Activated T-cell treated with anti-CD3 and anti-CD28 coated beads, Interleukin-2, amount 50 U/mL, for 4 hours (primary cell): ENCODE measurements at regions not wholly inside any gene's neighbourhood (a gene's known extent, or its start where the extent isn't known, plus 50 kb on each side); places are given as distances from the start of the nearest gene placed in this dataset.

ENCODE experiments used
- ATAC-seq, 2 donors: fragments of 200-7000 bp; cut with Tn5 transposase; one replicate each; pipeline ENCODE4 v1.10.0; 2021
- DNase-seq: peaks from one replicate; pipeline ENCODE4 v3.0.0-alpha.2; 2020
- H3K27me3 Mint-ChIP-seq: one replicate; pipeline ENCODE4 v1.8.0; 2021; ENCODE audit warnings: low read depth, mixed read lengths
- H3K36me3 Mint-ChIP-seq: one replicate; pipeline ENCODE4 v1.8.0; 2022; ENCODE audit warnings: mixed read lengths; ENCODE audit not compliant: insufficient read depth
- H3K4me1 Mint-ChIP-seq: one replicate; pipeline ENCODE4 v1.8.0; 2021; ENCODE audit warnings: low read depth, mixed read lengths
- H3K4me3 Mint-ChIP-seq: one replicate; pipeline ENCODE4 v1.8.0; 2021; ENCODE audit warnings: mild to moderate bottlenecking, moderate library complexity, mixed read lengths
- H3K9me3 Mint-ChIP-seq: one replicate; pipeline ENCODE4 v1.8.0; 2021; ENCODE audit warnings: mixed read lengths

DNA sequence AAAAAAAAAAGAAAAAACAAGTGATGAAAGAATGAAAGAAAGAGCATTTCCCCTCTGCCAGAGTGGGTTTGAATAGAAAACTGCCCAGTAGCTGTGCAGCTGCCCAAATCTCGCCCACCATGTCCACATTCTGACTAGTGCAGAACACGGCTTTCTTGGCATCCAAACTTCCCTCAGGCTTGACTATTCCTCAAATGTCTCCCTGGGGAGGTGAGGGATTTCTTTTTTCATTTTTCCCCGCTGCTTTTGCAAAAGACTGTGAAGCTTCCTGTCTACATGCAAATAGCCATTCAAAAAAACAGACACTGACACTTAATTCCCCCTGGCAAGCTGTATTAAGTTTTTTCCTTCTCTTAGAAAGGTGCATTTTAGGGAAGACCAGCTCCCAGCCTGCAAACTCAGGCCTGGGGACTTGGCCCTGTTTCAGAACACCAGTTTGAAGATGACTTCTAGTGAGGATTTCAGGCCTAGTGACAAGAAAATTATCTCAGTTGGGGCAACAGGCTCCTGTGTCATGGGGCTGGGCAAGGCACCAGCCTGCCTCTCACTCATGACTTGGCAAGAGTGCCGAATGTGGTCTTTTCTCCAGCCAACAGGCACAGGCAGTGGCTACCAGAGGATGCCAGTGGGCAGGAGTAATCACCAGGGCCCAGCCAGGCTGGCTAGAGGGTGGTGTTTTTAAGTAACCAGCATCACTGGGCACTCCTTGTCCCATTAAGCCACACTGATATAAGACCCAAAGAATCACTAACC lies 178.1 kb upstream of the NFIA start:
- no peak for ATAC-seq
- H3K4me1 Mint-ChIP-seq = no peaks in the 10 kb centered on the region
- H3K9me3 Mint-ChIP-seq = no peaks in the 10 kb centered on the region
- no peaks in the 10 kb centered on the region for H3K27me3 Mint-ChIP-seq
- no peak for DNase-seq
- no peak overlapping the region for H3K4me3 Mint-ChIP-seq
- no peaks in the 10 kb centered on the region for H3K36me3 Mint-ChIP-seq

DNA sequence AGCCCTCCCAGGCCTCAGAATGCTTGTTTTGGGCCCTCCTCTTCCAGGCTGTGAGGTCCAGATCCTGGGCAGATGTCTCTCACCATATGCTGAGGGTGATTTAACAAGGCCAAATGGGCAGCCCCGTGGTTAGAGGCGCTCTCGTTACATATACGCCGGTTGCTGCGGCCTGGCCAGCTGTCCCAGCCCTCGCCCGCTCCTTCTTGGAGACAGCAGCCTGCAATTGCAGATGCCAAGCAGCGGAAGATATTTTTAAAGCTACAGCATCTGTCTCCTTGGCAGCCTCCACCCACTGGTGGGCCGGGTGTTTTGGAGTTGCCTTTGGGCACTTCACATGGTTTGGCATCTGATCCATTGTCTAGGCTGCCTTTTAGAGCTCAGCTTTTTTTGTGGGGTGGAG lies 178.8 kb upstream of the NFIA start:
- H3K27me3 Mint-ChIP-seq = no peaks in the 10 kb centered on the region

DNA sequence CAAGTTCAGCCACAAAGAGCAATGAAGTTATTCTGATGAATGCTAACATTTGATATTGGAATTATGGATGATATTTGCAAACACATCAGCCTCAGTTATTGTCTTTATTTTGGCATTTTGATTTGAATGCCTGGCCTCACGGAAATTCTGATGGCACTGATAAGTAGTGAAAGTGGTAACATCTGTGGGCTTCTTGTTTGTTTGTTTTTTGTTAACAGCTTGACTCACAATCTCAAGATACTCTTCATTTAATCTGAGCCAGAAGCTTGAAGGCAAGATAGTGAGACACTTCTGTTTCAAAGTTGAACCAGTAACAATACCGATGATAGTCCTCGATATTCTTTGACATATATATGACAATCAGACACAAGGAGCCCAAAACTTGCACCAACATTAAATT lies 182.9 kb upstream of the NFIA start:
- H3K9me3 Mint-ChIP-seq = no peaks in the 10 kb centered on the region
- ATAC-seq = no peak
- no peaks in the 10 kb centered on the region for H3K27me3 Mint-ChIP-seq
- no peaks in the 10 kb centered on the region for H3K4me1 Mint-ChIP-seq
- no peak overlapping the region for H3K4me3 Mint-ChIP-seq
- H3K36me3 Mint-ChIP-seq = no peaks in the 10 kb centered on the region
- no peak for DNase-seq

More for the DNA sequence above, 178.8 kb upstream of the NFIA start:
- no peak for ATAC-seq
- H3K4me1 Mint-ChIP-seq = no peaks in the 10 kb centered on the region
- no peak for DNase-seq
- no peaks in the 10 kb centered on the region for H3K9me3 Mint-ChIP-seq
- H3K4me3 Mint-ChIP-seq = no peak overlapping the region
- H3K36me3 Mint-ChIP-seq = no peaks in the 10 kb centered on the region

DNA sequence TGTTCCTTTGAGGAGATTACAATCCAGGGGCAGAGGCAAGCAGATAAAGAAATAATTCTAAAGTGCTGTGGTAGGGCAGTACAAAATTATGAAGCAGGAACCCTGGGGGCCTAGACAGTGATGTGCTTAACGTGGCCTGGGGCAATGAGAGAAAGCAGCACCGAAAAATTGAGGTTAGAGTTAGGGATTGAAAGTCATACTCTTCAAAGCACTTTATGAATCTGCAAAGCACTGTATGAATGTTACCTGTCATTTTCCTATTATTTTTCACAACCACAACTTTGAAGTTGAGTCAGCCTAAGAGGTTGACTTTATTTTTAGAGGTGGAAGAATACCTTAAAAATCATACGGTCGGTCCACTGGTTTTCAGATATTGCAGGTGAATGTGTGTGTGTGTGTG lies 183.4 kb upstream of the NFIA start:
- no peak for DNase-seq

DNA sequence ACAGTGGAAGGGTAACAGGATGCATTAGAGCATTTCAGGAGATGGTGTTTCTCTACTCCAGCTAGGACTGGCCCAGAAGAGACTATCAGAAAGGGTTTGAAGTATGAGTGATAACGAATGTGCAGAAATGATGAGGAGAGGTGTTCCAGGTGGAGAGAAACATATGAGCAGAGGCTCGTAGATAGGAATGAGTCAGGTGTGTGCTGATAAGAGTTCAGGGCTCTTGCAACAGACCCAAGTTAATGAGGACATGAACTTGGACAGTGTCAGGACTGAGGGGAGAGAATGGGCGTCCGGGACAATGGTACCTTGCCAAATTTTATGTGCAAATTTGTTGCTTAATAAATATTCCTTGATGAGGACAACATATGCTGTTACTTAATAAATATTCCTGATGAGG lies 183.9 kb upstream of the NFIA start:
- Mint-ChIP-seq H3K4me3 (no peak overlapping the region), H3K4me1 (no peaks in the 10 kb centered on the region)

More for the DNA sequence above, 183.4 kb upstream of the NFIA start:
- H3K4me3 Mint-ChIP-seq = no peak overlapping the region
- H3K36me3 Mint-ChIP-seq = no peaks in the 10 kb centered on the region
- ATAC-seq = peak; percentile 73 to 83
- no peaks in the 10 kb centered on the region for H3K9me3 Mint-ChIP-seq
- no peaks in the 10 kb centered on the region for H3K4me1 Mint-ChIP-seq
- peaks cover 4% of the 10 kb centered on the region for H3K27me3 Mint-ChIP-seq

DNA sequence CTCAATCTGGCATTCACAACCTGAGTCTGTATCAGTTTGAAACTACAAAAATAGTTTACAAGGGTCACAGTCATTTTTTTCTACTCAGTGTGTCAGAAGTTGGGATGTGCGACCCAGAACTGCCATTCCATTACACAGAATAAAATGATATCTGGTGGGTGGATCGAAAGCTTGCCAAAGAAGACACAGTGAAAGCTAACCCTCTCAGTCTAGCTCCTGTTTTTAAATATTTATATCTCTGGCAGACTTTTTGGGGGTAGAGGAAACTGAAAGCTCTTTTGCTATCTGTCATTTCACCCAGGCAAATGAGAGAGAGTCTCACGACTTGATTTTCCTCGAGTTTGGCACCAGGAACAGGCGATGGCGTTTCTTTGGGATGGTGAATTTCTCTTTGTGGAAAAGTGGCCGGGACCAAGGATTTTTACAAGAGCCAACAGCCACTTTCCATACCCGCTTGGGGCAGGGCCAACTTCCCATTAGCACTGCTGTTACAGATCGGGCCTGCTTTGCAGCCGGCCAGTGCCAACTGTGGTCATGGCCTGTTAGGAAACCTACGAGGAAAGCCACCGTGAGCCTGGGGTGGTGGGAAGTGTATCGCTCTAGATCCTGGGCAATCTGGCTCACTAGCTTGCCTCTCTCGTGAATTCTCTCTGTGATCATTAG lies 185.5 kb upstream of the NFIA start:
- H3K9me3 Mint-ChIP-seq = no peaks in the 10 kb centered on the region
- peaks cover 4% of the 10 kb centered on the region for H3K27me3 Mint-ChIP-seq
- H3K4me1 Mint-ChIP-seq = no peaks in the 10 kb centered on the region
- ATAC-seq = no peak
- no peak overlapping the region for H3K4me3 Mint-ChIP-seq
- no peaks in the 10 kb centered on the region for H3K36me3 Mint-ChIP-seq
- DNase-seq = no peak

More for the DNA sequence above, 183.9 kb upstream of the NFIA start:
- ATAC-seq (peak in 1 of 2 donors; percentile 29), DNase-seq (no peak)
- Mint-ChIP-seq H3K36me3 (no peaks in the 10 kb centered on the region), H3K27me3 (peaks cover 4% of the 10 kb centered on the region), H3K9me3 (no peaks in the 10 kb centered on the region)

DNA sequence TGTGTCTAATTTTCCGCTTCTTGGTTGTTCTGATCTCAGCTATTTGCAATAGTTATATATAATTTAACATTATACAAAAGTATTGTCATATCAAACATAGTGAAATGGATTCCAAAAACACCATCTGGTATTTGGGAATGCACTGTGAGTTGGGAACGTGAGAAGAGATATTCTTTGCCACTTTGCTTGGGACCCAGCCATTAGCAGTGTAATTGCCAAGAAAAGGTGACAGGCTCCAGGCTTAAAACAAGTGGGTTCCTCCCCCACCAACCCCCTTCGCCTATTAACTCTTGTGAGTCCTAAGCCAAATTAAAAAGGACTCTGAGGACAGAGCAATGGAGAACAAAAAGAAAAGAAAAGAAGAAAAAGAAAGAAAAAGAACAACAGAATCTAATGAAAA lies 186.7 kb upstream of the NFIA start:
- ATAC-seq (no peak), DNase-seq (no peak)
- Mint-ChIP-seq H3K4me3 (no peak overlapping the region), H3K4me1 (no peaks in the 10 kb centered on the region), H3K27me3 (peaks cover 4% of the 10 kb centered on the region), H3K36me3 (no peaks in the 10 kb centered on the region), H3K9me3 (no peaks in the 10 kb centered on the region)

DNA sequence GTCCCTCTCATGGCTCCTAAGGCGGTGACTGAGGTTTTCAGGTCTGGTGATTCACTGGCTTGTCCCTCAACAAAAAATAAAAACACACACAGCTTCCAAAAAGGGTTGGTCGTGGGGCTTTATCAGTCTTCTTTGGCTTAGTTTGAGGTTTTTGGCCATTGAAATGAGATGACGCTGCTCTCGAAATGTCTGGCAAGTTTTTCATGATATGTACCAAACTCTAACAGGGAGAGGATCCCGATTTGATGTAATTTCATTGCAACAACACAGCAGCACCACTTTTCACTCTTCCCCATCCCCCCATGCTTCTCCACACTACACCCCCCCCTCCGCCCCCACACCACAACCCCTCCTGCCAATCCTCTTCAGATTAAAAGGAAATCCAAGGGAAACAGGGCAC lies 187.1 kb upstream of the NFIA start:
- Mint-ChIP-seq H3K4me1 (no peaks in the 10 kb centered on the region), H3K36me3 (no peaks in the 10 kb centered on the region), H3K27me3 (peaks cover 4% of the 10 kb centered on the region), H3K4me3 (no peak overlapping the region), H3K9me3 (no peaks in the 10 kb centered on the region)
- no peak for ATAC-seq
- no peak for DNase-seq

DNA sequence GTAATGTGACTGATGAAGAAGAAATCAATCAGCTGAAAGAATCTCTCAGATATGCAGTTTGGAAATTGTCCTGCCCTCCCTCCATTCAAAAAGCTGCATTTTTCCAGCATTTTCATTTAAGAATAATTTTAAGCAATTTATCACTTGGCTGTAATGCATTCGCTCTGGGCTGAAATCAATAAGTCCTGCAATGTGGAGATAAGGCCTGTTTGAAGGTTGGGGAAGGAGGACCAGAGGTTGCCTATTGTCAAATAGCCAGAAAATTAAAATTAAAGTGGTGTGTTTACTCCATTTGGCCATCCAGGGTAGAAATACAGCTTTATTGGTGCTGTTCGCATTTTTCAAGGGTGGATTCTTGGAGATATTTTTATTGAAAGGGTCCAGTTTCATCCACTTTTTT lies 187.6 kb upstream of the NFIA start:
- ATAC-seq (no peak), DNase-seq (no peak)
- Mint-ChIP-seq H3K4me3 (no peak overlapping the region), H3K4me1 (no peaks in the 10 kb centered on the region), H3K9me3 (no peaks in the 10 kb centered on the region), H3K27me3 (peaks cover 4% of the 10 kb centered on the region), H3K36me3 (no peaks in the 10 kb centered on the region)

DNA sequence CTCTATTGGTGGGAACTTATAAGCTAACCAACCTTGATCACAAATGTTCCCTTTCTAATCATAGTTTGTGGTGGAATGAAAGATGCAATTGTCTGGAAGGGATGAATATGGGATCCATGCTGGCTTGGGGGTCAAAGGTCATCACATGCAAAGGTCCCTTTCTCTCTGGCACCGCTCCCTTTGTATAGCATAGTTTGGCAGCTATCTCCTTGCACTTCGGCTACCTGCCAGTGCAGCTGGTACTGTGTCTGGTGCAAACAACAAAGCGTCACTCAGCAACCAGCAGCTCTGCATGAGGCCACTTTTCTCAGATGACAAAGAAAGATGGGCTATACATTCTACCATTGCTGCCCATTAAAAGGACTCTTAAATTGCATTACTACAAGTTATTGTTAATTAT lies 188.2 kb upstream of the NFIA start:
- no peak for DNase-seq
- Mint-ChIP-seq H3K4me1 (no peaks in the 10 kb centered on the region), H3K4me3 (no peak overlapping the region), H3K36me3 (no peaks in the 10 kb centered on the region), H3K9me3 (no peaks in the 10 kb centered on the region), H3K27me3 (peaks cover 4% of the 10 kb centered on the region)
- no peak for ATAC-seq

DNA sequence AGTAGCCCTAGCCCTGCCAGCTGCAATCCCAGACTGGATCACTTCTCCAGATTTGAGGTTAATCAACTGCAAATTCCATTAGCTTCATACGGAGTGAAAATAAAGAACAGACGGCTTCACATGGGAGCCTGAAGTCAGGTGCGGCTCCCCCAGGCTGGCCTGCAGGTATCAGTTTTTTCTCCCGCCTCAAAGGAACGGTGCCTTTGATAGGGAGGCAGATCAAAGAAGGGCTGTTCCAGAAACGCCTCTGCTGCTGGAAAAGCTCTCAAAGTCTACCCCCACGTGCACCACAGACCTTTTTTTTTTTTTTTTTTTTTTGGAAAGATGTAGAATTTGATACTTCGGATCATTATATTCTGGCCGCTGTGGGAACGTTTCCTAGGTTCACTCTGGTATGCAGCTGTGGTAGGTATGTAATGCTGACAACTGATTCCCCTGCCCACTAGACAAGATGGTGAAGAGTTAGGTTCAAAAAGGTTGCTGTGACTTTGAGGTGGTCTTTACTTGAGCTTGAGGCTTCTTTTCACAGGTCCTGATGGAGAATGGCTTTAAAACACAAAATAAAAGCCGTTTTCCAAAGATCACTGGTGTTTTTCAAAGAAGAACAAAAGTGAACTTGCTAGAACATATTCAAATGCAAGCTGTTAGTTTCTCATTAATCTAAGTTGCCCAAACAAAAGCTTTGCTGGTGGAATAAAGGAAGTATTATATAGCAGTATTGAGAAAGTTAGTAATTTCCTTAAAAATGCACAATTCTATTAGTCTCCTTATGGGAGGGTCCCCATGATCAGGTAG lies 189.0 kb upstream of the NFIA start:
- H3K36me3 Mint-ChIP-seq = no peaks in the 10 kb centered on the region
- no peak overlapping the region for H3K4me3 Mint-ChIP-seq
- H3K27me3 Mint-ChIP-seq = peaks cover 4% of the 10 kb centered on the region
- no peaks in the 10 kb centered on the region for H3K4me1 Mint-ChIP-seq
- DNase-seq (no peak), ATAC-seq (no peak)
- no peaks in the 10 kb centered on the region for H3K9me3 Mint-ChIP-seq

DNA sequence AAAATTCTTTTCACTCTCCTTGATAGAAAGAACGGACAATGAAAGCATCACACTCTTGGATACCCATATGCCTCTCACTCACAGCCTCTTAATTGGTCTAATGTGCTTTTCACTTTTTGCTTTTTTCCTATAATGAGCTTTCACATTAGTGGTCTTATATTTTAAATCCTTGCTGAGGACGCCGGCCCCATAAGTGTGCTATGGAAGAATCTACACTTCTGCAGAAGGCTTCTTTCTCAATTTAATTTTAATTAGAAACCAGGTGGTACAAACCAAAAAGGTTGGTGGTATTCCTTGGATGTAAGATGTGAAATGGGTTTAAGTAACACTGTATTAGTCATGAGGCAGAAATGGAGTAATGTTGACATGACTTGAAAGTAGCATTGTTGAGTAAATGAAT lies 190.6 kb upstream of the NFIA start:
- Mint-ChIP-seq H3K4me1 (no peaks in the 10 kb centered on the region), H3K36me3 (no peaks in the 10 kb centered on the region), H3K9me3 (no peaks in the 10 kb centered on the region), H3K4me3 (no peak overlapping the region), H3K27me3 (peaks cover 4% of the 10 kb centered on the region)
- ATAC-seq (no peak), DNase-seq (no peak)

DNA sequence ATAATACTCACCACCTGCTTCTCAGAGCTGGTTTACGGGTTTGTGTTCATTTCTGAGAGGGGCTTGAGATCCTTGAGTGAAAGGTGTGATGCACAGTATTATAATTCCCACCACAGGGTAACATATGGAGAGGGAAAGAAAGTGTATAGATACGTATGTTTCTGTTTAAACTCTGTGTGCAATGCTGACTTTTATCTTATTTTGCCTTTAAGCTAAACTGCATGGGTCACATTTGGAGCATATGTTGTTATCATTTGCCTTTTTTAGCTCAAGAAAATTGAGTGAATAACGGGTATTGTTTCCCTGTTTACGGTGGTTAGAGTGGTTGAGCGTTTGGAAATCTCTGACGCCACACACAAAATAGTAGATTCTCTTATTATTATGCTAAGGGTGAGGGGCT lies 191.1 kb upstream of the NFIA start:
- Mint-ChIP-seq H3K4me3 (no peak overlapping the region), H3K9me3 (no peaks in the 10 kb centered on the region), H3K4me1 (no peaks in the 10 kb centered on the region), H3K27me3 (peaks cover 4% of the 10 kb centered on the region), H3K36me3 (no peaks in the 10 kb centered on the region)
- no peak for DNase-seq
- no peak for ATAC-seq

DNA sequence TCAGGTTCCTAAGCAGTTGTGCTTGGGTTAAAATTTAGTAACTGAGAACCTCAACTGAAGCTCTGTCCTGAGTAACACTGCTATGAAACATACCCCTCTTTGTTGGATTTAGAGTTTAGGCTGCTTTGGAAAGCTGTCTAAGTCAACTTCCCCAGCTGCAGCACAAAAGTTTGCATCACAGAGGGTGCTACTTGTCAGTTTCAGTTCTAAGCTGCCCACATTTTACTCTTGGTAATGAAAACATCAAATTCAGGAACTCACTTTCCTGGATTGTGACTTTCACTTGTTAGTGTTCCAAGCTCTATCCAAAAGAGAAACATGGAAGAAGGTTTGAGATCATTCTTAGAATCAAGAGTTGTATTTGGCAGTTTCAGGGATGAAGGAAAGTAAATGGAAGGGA lies 191.7 kb upstream of the NFIA start:
- Mint-ChIP-seq H3K9me3 (no peaks in the 10 kb centered on the region), H3K36me3 (no peaks in the 10 kb centered on the region), H3K4me3 (no peak overlapping the region), H3K4me1 (no peaks in the 10 kb centered on the region), H3K27me3 (peaks cover 4% of the 10 kb centered on the region)
- ATAC-seq (no peak), DNase-seq (no peak)

DNA sequence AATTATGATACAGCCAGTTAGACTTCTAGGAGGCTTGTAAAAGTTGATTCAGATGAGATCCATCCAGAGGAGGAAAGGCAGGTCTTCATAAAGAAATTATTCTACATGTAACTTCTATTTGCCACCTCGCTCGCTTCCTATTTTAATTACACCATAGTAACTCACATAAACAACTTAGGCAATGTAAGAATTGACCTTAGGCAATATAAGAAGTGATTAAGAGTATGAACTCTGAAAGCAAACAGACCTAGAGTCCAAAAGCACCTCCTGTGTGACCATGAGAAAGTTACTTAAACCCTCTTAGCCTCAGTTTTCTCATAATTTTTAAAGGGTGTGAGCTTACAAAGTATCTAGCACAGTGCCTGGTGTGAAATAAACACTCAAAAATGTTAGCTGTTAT lies 192.7 kb upstream of the NFIA start:
- no peaks in the 10 kb centered on the region for H3K4me1 Mint-ChIP-seq
- DNase-seq (no peak), ATAC-seq (no peak)
- no peaks in the 10 kb centered on the region for H3K9me3 Mint-ChIP-seq
- no peak overlapping the region for H3K4me3 Mint-ChIP-seq
- H3K36me3 Mint-ChIP-seq = no peaks in the 10 kb centered on the region
- H3K27me3 Mint-ChIP-seq = peaks cover 5% of the 10 kb centered on the region
